ENCODE measurements at regions not wholly inside any gene's neighbourhood (a gene's known extent, or its start where the extent isn't known, plus 50 kb on each side); places are given as distances from the start of the nearest gene placed in this dataset.

DNA sequence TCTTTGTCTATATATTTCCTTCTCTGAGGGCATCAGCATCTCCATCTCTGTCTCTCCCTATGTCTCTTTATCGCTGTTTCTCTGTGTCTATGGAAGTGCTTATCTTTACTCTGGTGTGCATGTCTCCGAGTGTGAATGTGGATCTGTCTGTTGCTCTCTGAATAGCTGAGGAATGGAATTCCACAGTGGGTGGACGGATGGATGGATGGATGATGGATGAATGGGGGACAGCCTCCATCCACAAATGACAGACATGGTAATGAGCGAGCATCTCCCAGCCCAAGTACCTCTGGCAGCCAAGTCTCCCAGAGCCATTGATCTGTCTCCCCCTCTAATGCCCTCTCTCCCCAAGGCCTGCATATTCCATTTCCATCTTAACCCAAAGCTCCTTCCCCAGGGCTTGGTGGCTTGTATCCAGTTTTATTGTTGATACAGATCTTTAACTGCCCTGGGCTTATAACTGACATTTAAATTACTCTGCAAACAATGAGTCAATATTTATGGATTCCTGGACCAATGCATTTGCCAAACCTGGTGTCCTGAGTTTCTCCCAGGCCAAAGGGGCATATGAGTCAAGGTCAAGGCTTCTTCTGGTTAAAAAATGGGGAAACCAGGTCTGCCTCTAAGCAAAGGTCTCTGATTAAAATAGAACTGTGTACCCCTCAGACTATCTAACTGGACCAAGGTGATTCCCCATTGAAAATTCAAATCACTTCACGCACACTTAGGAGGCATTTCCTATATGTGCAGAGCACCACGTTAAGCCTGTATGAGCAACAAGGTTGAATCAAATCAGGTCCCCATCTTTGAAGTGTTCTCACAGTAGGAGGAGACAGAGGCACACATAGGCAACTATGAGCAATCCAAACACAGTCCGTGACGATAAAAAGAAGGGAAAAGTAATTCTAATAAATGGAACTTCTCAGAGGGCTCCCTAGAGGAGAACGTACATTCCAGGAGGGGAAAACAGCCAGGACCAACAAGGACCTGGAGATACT is 109.9 kb downstream of the TLE3 start:
- Histone ChIP-seq H2AFZ (ENCODE audit: low read length) (no peak overlapping the region), H3K36me3 (ENCODE audit: control insufficient read depth, insufficient read depth, low read length) (no peaks in the 10 kb centered on the region), H3K9me3 (ENCODE audit: control insufficient read depth, insufficient read depth, low read depth, low read length) (no peaks in the 10 kb centered on the region), H3K4me3 (replicated peaks in 1 of 4; ENCODE audit: control extremely low read depth in 1 of 4, insufficient read depth in 1 of 4, low read depth in 3 of 4, low read length in 4 of 4) (no peak overlapping the region), H3K9ac (ENCODE audit: insufficient read depth, low read length) (no peak overlapping the region), H3K27ac (ENCODE audit: insufficient read depth, low read length) (no peak overlapping the region), H3K27me3 (ENCODE audit: control insufficient read depth, insufficient read depth, low read length) (peaks cover 23% of the 10 kb centered on the region), H3K4me1 (ENCODE audit: control insufficient read depth, extremely low read depth, insufficient read depth, low read length) (no peaks in the 10 kb centered on the region), H3K79me2 (ENCODE audit: control insufficient read depth, insufficient read depth, low read length) (no peaks in the 10 kb centered on the region), H3K4me2 (ENCODE audit: extremely low read depth, insufficient read depth, low read length) (no peak overlapping the region), H4K20me1 (ENCODE audit: control insufficient read depth, extremely low read depth, insufficient read depth, low read length) (no peaks in the 10 kb centered on the region)
- DNase-seq (ENCODE audit: low read depth in 2 of 2), result no peak
- TF ChIP-seq EZH2 (IDR thresholded peaks at IDR 0.05; ENCODE audit: low read length, missing control alignments), result no peak
- TF ChIP-seq, protein P1, sequence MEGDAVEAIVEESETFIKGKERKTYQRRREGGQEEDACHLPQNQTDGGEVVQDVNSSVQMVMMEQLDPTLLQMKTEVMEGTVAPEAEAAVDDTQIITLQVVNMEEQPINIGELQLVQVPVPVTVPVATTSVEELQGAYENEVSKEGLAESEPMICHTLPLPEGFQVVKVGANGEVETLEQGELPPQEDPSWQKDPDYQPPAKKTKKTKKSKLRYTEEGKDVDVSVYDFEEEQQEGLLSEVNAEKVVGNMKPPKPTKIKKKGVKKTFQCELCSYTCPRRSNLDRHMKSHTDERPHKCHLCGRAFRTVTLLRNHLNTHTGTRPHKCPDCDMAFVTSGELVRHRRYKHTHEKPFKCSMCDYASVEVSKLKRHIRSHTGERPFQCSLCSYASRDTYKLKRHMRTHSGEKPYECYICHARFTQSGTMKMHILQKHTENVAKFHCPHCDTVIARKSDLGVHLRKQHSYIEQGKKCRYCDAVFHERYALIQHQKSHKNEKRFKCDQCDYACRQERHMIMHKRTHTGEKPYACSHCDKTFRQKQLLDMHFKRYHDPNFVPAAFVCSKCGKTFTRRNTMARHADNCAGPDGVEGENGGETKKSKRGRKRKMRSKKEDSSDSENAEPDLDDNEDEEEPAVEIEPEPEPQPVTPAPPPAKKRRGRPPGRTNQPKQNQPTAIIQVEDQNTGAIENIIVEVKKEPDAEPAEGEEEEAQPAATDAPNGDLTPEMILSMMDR (conservative IDR thresholded peaks at IDR 0.05 in 1 of 2, IDR thresholded peaks at IDR 0.05 in 1 of 2; ENCODE audit: low read depth in 1 of 2, low read length in 2 of 2), result no peak

DNA sequence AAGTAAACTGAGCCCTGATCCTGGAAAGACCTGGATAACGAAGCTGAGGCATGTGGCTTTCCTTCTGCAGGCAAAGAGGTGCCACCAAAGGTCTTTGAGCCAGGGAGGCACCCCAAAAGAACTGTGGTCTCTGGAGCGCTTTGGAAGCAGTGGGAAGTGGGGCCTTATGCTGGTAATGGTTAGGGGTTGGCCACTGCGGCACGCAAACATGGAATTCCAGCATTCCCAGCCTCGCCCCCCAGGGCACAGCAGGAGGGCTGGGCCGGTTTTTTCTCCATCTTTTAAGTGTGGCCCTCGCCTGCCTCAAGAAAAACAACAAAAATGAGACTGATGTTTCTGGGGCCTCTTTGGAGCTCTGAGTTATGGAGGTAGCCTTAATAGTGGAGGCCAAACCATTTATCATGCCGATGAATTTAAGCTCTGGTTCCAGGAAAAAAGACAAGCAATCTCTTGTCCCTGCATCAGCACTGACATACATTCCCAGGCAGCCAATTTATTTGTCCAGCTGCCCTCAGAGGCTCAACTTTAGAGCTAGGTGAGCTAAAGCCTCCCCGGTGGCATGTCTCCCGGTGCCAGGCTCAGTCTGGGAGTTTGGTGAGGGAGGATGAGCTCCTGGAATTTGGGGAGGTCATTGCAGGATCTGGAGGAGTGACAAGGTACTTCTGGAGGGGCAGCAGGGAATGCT is 109.0 kb downstream of the TLE3 start:
- H4K20me1 ChIP-seq (ENCODE audit: control insufficient read depth, extremely low read depth, insufficient read depth, low read length), result no peaks in the 10 kb centered on the region
- no peak overlapping the region for H2AFZ ChIP-seq (ENCODE audit: low read length)
- H3K4me1 ChIP-seq (ENCODE audit: control insufficient read depth, extremely low read depth, insufficient read depth, low read length), result no peaks in the 10 kb centered on the region
- no peak overlapping the region for H3K27ac ChIP-seq (ENCODE audit: insufficient read depth, low read length)
- TF ChIP-seq EZH2 (IDR thresholded peaks at IDR 0.05; ENCODE audit: low read length, missing control alignments), result no peak
- TF ChIP-seq, protein P1 (conservative IDR thresholded peaks at IDR 0.05 in 1 of 2, IDR thresholded peaks at IDR 0.05 in 1 of 2; ENCODE audit: low read depth in 1 of 2, low read length in 2 of 2), result no peak
- H3K79me2 ChIP-seq (ENCODE audit: control insufficient read depth, insufficient read depth, low read length), result no peaks in the 10 kb centered on the region
- no peak overlapping the region for H3K4me2 ChIP-seq (ENCODE audit: extremely low read depth, insufficient read depth, low read length)
- H3K9ac ChIP-seq (ENCODE audit: insufficient read depth, low read length), result no peak overlapping the region
- no peaks in the 10 kb centered on the region for H3K36me3 ChIP-seq (ENCODE audit: control insufficient read depth, insufficient read depth, low read length)
- H3K27me3 ChIP-seq (ENCODE audit: control insufficient read depth, insufficient read depth, low read length), result peaks cover 20% of the 10 kb centered on the region
- DNase-seq (ENCODE audit: low read depth in 2 of 2), result no peak
- H3K9me3 ChIP-seq (ENCODE audit: control insufficient read depth, insufficient read depth, low read depth, low read length), result no peaks in the 10 kb centered on the region
- H3K4me3 ChIP-seq (replicated peaks in 1 of 4; ENCODE audit: control extremely low read depth in 1 of 4, insufficient read depth in 1 of 4, low read depth in 3 of 4, low read length in 4 of 4), result no peak overlapping the region
